KMS-11 (cell line): ENCODE measurements at regions not wholly inside any gene's neighbourhood (a gene's known extent, or its start where the extent isn't known, plus 50 kb on each side); places are given as distances from the start of the nearest gene placed in this dataset.

ENCODE experiments used
- H2AFZ ChIP-seq: fragments of 200-600 bp; sonication (generic); 2 replicates; pipeline ENCODE4 v1.6.1; 2016; ENCODE audit warnings: antibody characterized with exemption, mixed run types, low read depth
- H3K27ac ChIP-seq: fragments of 200-600 bp; sonication (generic); 2 replicates; pipeline ENCODE4 v1.6.1; 2016; ENCODE audit warnings: mild to moderate bottlenecking, mixed run types
- H3K27me3 ChIP-seq: fragments of 200-600 bp; sonication (generic); 2 replicates; pipeline ENCODE4 v1.6.1; 2017; ENCODE audit warnings: mild to moderate bottlenecking, low read depth, mixed run types, moderate library complexity; ENCODE audit not compliant: insufficient read depth
- H3K36me3 ChIP-seq: fragments of 200-600 bp; sonication (generic); 2 replicates; pipeline ENCODE4 v1.6.1; 2017; ENCODE audit warnings: mild to moderate bottlenecking, mixed run types; ENCODE audit not compliant: insufficient read depth
- H3K4me1 ChIP-seq: fragments of 200-600 bp; sonication (generic); 2 replicates; pipeline ENCODE4 v1.6.1; 2016; ENCODE audit warnings: mild to moderate bottlenecking, low read depth, mixed run types; ENCODE audit not compliant: poor library complexity, severe bottlenecking
- H3K4me2 ChIP-seq: fragments of 200-600 bp; sonication (generic); 2 replicates; pipeline ENCODE4 v1.7.0; 2016; ENCODE audit warnings: mild to moderate bottlenecking, mixed run types
- H3K4me3 ChIP-seq: fragments of 200-600 bp; sonication (generic); IDR thresholded peaks from 2 replicates; pipeline ENCODE4 v1.6.1; 2017; ENCODE audit warnings: low read depth, low read length, mixed read lengths; ENCODE audit not compliant: insufficient read depth
- H3K79me2 ChIP-seq: fragments of 200-600 bp; sonication (generic); 2 replicates; pipeline ENCODE4 v1.6.1; 2016; ENCODE audit warnings: low read depth, mixed run types; ENCODE audit not compliant: insufficient read depth
- H3K9ac ChIP-seq: fragments of 200-600 bp; sonication (generic); 2 replicates; pipeline ENCODE4 v1.6.1; 2016; ENCODE audit warnings: mild to moderate bottlenecking, mixed run types
- H4K20me1 ChIP-seq: fragments of 200-600 bp; sonication (generic); 2 replicates; pipeline ENCODE4 v1.6.1; 2016; ENCODE audit warnings: mild to moderate bottlenecking, mixed run types; ENCODE audit not compliant: insufficient read depth
- TF ChIP-seq, protein P1 (sequence below): fragments of 200-600 bp; sonication (generic); conservative IDR thresholded peaks from 2 replicates; pipeline ENCODE4 v1.6.1; 2017; ENCODE audit warnings: low read depth, mild to moderate bottlenecking, antibody characterized with exemption, low read length, moderate library complexity, mixed read lengths

DNA sequence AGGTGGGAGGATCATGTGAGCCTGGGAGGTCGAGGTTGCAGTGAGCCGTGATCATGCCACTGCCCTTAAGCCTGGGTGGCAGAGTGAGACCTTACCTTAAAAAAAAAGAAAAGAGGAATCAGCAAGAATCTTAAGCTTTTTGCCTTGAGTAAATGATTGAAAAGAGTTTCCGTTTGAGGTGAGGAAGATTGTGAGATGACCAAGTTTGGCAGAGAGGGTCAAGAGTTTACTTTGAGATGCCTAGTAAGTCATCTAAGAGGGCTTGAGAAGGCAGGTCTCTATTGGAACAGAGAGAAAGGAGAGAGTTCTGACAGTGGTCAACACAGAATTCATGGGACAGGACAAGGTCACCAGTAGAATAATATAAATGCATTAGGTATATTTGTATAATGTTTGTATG, 572.1 kb downstream of the TLE4 start:
- TF ChIP-seq, protein P1, sequence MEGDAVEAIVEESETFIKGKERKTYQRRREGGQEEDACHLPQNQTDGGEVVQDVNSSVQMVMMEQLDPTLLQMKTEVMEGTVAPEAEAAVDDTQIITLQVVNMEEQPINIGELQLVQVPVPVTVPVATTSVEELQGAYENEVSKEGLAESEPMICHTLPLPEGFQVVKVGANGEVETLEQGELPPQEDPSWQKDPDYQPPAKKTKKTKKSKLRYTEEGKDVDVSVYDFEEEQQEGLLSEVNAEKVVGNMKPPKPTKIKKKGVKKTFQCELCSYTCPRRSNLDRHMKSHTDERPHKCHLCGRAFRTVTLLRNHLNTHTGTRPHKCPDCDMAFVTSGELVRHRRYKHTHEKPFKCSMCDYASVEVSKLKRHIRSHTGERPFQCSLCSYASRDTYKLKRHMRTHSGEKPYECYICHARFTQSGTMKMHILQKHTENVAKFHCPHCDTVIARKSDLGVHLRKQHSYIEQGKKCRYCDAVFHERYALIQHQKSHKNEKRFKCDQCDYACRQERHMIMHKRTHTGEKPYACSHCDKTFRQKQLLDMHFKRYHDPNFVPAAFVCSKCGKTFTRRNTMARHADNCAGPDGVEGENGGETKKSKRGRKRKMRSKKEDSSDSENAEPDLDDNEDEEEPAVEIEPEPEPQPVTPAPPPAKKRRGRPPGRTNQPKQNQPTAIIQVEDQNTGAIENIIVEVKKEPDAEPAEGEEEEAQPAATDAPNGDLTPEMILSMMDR: no peak
- Histone ChIP-seq H3K36me3 (no peaks in the 10 kb centered on the region), H3K79me2 (no peaks in the 10 kb centered on the region), H3K27ac (no peak overlapping the region), H3K9ac (no peak overlapping the region), H3K27me3 (no peaks in the 10 kb centered on the region), H4K20me1 (no peaks in the 10 kb centered on the region), H3K4me2 (no peak overlapping the region), H2AFZ (no peak overlapping the region), H3K4me3 (no peak overlapping the region), H3K4me1 (no peaks in the 10 kb centered on the region)

DNA sequence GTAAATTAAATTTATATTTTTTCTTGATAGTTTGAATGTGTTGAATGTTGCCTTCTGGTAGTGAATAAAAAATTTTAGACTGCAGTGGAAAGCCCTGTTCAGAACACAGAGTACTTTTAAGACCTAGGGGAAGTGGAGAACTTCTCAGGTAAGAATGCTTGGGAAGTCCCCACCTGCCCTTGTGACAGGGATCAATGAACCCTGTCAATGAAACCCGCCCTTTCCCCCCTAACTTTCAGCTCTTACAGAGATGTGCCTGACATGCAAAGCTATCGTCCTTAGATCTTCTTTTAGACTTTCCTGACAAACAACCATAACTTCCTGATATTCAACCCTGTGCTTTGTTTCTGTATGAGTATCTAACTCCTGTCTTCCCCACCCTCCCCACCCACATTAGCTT, 562.7 kb downstream of the TLE4 start:
- no peak overlapping the region for H3K27ac ChIP-seq
- H4K20me1 ChIP-seq: no peaks in the 10 kb centered on the region
- no peaks in the 10 kb centered on the region for H3K27me3 ChIP-seq
- no peaks in the 10 kb centered on the region for H3K4me1 ChIP-seq
- no peak overlapping the region for H2AFZ ChIP-seq
- no peaks in the 10 kb centered on the region for H3K79me2 ChIP-seq
- H3K36me3 ChIP-seq: no peaks in the 10 kb centered on the region
- TF ChIP-seq, protein P1: no peak
- no peak overlapping the region for H3K9ac ChIP-seq
- no peak overlapping the region for H3K4me2 ChIP-seq
- no peak overlapping the region for H3K4me3 ChIP-seq

DNA sequence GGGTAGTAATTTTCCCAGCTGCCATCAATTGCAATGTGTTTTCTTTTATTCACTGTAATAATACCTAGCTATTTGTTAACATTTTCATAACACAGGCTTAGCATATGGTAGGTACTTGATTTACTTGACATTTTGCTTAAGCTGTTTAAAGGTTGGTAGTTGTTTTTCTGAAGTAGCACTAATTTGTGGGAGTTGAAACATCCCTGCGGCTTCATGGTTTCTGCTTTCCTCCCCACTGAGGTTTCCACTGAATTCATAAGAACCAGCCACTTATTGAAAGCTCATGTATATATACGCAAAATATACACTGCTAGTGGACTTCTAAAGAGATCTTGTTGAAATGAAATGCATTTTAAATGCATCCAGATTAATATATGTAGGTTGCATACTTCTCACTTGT, 559.9 kb downstream of the TLE4 start:
- Histone ChIP-seq H3K27me3 (no peaks in the 10 kb centered on the region), H3K4me2 (no peak overlapping the region), H2AFZ (no peak overlapping the region), H3K79me2 (no peaks in the 10 kb centered on the region), H3K27ac (no peak overlapping the region), H3K36me3 (no peaks in the 10 kb centered on the region), H3K4me3 (no peak overlapping the region), H3K9ac (no peak overlapping the region), H3K4me1 (no peaks in the 10 kb centered on the region), H4K20me1 (no peaks in the 10 kb centered on the region)
- TF ChIP-seq, protein P1: no peak

DNA sequence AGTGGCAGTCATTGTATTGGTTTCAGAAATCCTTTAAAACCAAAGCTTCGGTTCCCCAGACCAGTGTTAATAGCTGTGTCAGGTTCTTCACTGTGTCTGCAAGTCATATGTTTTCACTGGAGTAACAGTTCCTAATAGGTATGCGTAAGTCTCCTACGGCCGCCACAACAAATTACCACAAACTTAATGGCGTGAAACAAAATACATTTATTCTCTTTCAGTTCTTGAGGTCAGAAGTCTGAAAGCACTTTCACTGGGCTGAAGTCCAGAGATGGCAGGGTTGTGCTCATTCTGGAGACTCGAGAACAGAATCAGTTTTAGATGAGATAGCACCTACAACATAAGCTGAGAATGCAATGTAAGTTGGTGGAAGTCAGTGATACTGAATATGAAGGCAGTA, 556.2 kb downstream of the TLE4 start:
- Histone ChIP-seq H3K36me3 (no peaks in the 10 kb centered on the region), H3K27me3 (no peaks in the 10 kb centered on the region), H3K9ac (no peak overlapping the region), H3K27ac (no peak overlapping the region), H3K79me2 (no peaks in the 10 kb centered on the region), H2AFZ (no peak overlapping the region), H4K20me1 (no peaks in the 10 kb centered on the region), H3K4me3 (no peak overlapping the region), H3K4me1 (no peaks in the 10 kb centered on the region), H3K4me2 (no peak overlapping the region)
- TF ChIP-seq, protein P1: no peak
